Body of pancreas (tissue), 4 donors: ENCODE measurements at regions not wholly inside any gene's neighbourhood (a gene's known extent, or its start where the extent isn't known, plus 50 kb on each side); places are given as distances from the start of the nearest gene placed in this dataset.

Source experiments
- ATAC-seq: fragments of 150-250 bp; one replicate; pipeline ENCODE4 v1.9.1; 2016
- DNase-seq, 4 donors: peaks; one replicate each; pipeline ENCODE4 v3.0.0-alpha.2; 2019
- H3K27ac ChIP-seq, 4 donors: fragments of 200-600 bp; sonication (generic); 1 replicate in 3 of 4; 2 replicates in 1 of 4; pipeline versions ENCODE4 v1.5.1 to v1.6.1; 2016 to 2019; ENCODE audit warnings: mild to moderate bottlenecking in 1 of 4, mixed read lengths in 1 of 4, moderate library complexity in 1 of 4
- H3K27me3 ChIP-seq, 2 donors: fragments of 200-600 bp; sonication (generic); one replicate each; pipeline ENCODE4 v1.6.0; 2016; ENCODE audit warnings: mild to moderate bottlenecking in 1 of 2
- H3K36me3 ChIP-seq, 2 donors: fragments of 200-600 bp; sonication (generic); replicated peaks in 1 of 2; 2 replicates each; pipeline ENCODE4 v1.5.1; 2016; ENCODE audit warnings: low read depth in 2 of 2; ENCODE audit not compliant: insufficient read depth in 1 of 2
- H3K4me1 ChIP-seq: fragments of 200-600 bp; sonication (generic); one replicate; pipeline ENCODE4 v1.6.0; 2016
- H3K4me3 ChIP-seq, 2 donors: fragments of 200-600 bp; sonication (generic); 1 replicate in 1 of 2; 2 replicates in 1 of 2; pipeline ENCODE4 v1.5.1; 2016 to 2019
- H3K9me3 ChIP-seq, 3 donors: fragments of 200-600 bp; sonication (generic); 1 replicate in 2 of 3; 2 replicates in 1 of 3; pipeline ENCODE4 v1.5.1; 2016
- POLR2A ChIP-seq, 3 donors: fragments of 450-650 bp; IDR thresholded peaks; one replicate each; pipeline ENCODE4 v1.6.1; 2016; ENCODE audit warnings: antibody characterized with exemption in 3 of 3, mild to moderate bottlenecking in 2 of 3
- WGBS, 2 donors: methylation state at CpG; one replicate each; pipeline ENCODE4 v1.1.5; 2017; 5-methylcytosine and 5-hydroxymethylcytosine counted together
- intact Hi-C: fragments of 100-400 bp; cut with DNase I; formaldehyde crosslinking; loops from one replicate; pipeline ENCODE4 v1.15.1; 2023
- TF ChIP-seq, protein P1 (sequence below), 7 experiments: fragments of 450-650 bp in 4 of 7; fragments of 200-600 bp in 3 of 7; sonication (generic) in 3 of 7; IDR thresholded peaks; one replicate each; pipeline ENCODE4 v1.5.1; 2016 to 2019; ENCODE audit warnings: antibody characterized with exemption in 7 of 7

GRCh38 chr9:7613931-7614330 is 185.6 kb downstream of the DMAC1 start:
- DNase-seq = no peak
- intact Hi-C loops = no loop called here
- Histone ChIP-seq H3K4me3 (no peak overlapping the region), H3K4me1 (no peaks in the 10 kb centered on the region), H3K9me3 (no peaks in the 10 kb centered on the region), H3K36me3 (no peaks in the 10 kb centered on the region), H3K27ac (no peak overlapping the region), H3K27me3 (no peaks in the 10 kb centered on the region)
- TF ChIP-seq POLR2A (IDR thresholded peaks at IDR 0.05) = no peak
- TF ChIP-seq, protein P1, sequence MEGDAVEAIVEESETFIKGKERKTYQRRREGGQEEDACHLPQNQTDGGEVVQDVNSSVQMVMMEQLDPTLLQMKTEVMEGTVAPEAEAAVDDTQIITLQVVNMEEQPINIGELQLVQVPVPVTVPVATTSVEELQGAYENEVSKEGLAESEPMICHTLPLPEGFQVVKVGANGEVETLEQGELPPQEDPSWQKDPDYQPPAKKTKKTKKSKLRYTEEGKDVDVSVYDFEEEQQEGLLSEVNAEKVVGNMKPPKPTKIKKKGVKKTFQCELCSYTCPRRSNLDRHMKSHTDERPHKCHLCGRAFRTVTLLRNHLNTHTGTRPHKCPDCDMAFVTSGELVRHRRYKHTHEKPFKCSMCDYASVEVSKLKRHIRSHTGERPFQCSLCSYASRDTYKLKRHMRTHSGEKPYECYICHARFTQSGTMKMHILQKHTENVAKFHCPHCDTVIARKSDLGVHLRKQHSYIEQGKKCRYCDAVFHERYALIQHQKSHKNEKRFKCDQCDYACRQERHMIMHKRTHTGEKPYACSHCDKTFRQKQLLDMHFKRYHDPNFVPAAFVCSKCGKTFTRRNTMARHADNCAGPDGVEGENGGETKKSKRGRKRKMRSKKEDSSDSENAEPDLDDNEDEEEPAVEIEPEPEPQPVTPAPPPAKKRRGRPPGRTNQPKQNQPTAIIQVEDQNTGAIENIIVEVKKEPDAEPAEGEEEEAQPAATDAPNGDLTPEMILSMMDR (IDR thresholded peaks at IDR 0.05) = no peak
- no peak for ATAC-seq
- WGBS, 2 donors = 56 to 66% methylated on average over 5 of the region's 5 CpGs

DNA sequence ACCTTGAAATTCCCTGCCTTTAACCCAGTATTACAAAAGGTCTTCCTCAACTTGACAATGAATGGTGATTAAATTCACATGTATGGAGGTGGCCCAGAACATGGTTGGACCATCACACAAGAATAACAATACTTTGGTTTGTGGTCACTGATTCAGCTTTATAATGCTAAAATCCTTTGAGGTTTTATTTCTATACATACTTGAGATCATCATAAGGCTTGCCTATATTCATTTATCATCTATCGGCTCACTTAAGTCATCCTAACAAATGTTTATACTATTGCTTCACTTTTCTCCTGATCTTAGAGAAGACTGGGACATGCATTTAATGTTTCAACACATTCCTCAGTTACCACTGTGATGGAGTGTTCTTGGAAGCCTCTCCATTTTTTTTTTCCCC is 191.3 kb downstream of the DMAC1 start:
- H3K27me3 ChIP-seq = no peaks in the 10 kb centered on the region
- no peaks in the 10 kb centered on the region for H3K9me3 ChIP-seq
- ATAC-seq (no peak), DNase-seq (no peak)
- WGBS, 2 donors = 67 to 84% methylated on average over 1 of the region's 1 CpG
- H3K4me1 ChIP-seq = no peaks in the 10 kb centered on the region
- no peak overlapping the region for H3K27ac ChIP-seq
- TF ChIP-seq, protein P1 (IDR thresholded peaks at IDR 0.05) = no peak
- TF ChIP-seq POLR2A (IDR thresholded peaks at IDR 0.05) = no peak
- H3K4me3 ChIP-seq = no peak overlapping the region
- no peaks in the 10 kb centered on the region for H3K36me3 ChIP-seq
- intact Hi-C loops = no loop called here

- ATAC-seq = no peak
- no peaks in the 10 kb centered on the region for H3K4me1 ChIP-seq
- no peak overlapping the region for H3K4me3 ChIP-seq
- no peaks in the 10 kb centered on the region for H3K27me3 ChIP-seq
- no peaks in the 10 kb centered on the region for H3K36me3 ChIP-seq
- no peak overlapping the region for H3K27ac ChIP-seq
- no peak for DNase-seq
- 17 to 22% methylated on average over 2 of the region's 2 CpGs for WGBS, 2 donors
- TF ChIP-seq, protein P1 (IDR thresholded peaks at IDR 0.05) = no peak
- no peak for TF ChIP-seq POLR2A (IDR thresholded peaks at IDR 0.05)
- intact Hi-C loops = no loop called here
- no peaks in the 10 kb centered on the region for H3K9me3 ChIP-seq
These were observed 192.2 kb downstream of the DMAC1 start for GRCh38 chr9:7607421-7607820.

DNA sequence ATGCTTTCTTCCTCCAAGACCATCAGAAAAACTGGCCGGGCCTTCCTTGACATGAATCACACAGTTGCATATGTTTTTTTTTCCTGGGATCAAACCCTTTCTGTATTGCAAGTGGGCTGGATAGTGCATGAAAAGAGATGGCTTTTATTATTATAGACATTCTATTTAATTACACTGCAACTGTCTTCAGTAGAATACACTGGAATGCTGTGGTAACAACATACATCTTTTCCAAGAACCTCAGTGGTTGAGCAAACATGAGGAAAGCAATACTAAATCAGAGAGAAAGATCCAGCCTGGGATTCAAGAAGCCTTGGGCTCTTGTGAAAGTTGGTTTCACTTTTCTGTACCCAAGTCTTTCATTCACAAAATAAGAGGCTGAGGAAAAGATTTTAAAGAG is 193.0 kb downstream of the DMAC1 start:
- Histone ChIP-seq H3K4me3 (no peak overlapping the region), H3K36me3 (no peaks in the 10 kb centered on the region), H3K4me1 (no peaks in the 10 kb centered on the region), H3K27me3 (no peaks in the 10 kb centered on the region), H3K27ac (no peak overlapping the region), H3K9me3 (no peaks in the 10 kb centered on the region)
- intact Hi-C loops = no loop called here
- DNase-seq = no peak
- TF ChIP-seq, protein P1 (IDR thresholded peaks at IDR 0.05) = no peak
- no peak for TF ChIP-seq POLR2A (IDR thresholded peaks at IDR 0.05)
- WGBS, 2 donors = 73 to 83% methylated on average over 1 of the region's 1 CpG
- no peak for ATAC-seq

- WGBS, 2 donors = 60 to 70% methylated on average over 2 of the region's 2 CpGs
- Histone ChIP-seq H3K9me3 (no peaks in the 10 kb centered on the region), H3K4me1 (no peaks in the 10 kb centered on the region), H3K4me3 (no peak overlapping the region), H3K36me3 (no peaks in the 10 kb centered on the region), H3K27me3 (no peaks in the 10 kb centered on the region), H3K27ac (no peak overlapping the region)
- no peak for TF ChIP-seq POLR2A (IDR thresholded peaks at IDR 0.05)
- TF ChIP-seq, protein P1 (IDR thresholded peaks at IDR 0.05) = no peak
- intact Hi-C loops = no loop called here
- DNase-seq (no peak), ATAC-seq (no peak)
These were observed 197.8 kb downstream of the DMAC1 start for GRCh38 chr9:7601739-7602138.
